ENCODE measurements at regions not wholly inside any gene's neighbourhood (a gene's known extent, or its start where the extent isn't known, plus 50 kb on each side); places are given as distances from the start of the nearest gene placed in this dataset.

DNA sequence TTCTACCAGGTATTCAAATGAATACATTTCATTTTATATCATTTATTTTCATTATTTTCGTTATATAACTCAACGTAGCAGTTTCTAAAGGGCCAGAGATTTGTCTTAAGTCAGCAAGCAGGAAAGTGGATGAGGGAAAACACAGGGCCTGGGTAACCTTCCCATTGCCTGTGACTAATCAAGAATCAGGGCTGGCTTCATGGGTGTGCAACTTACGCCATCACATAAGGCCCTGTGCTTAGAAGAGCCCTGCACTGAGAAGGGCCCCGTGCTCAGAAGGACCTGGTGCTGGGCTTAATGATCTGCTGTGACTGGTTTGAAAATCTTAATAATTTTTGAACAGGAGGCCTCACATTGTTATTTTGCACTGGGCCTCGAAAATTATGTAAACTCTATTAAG, 65.4 kb upstream of the FAM9C start:
- H3K27me3 Mint-ChIP-seq, result no peaks in the 10 kb centered on the region
- ATAC-seq (ENCODE audit: low read depth in 2 of 2) (no peak), DNase-seq (no peak)
- Histone ChIP-seq H3K4me1 (ENCODE audit: control insufficient read depth, insufficient read depth, low read length, poor library complexity, severe bottlenecking) (no peaks in the 10 kb centered on the region), H3K27ac (ENCODE audit: insufficient read depth, low read length, poor library complexity, severe bottlenecking) (no peak overlapping the region), H3K36me3 (ENCODE audit: control insufficient read depth, insufficient read depth, low read length) (no peaks in the 10 kb centered on the region), H3K4me3 (ENCODE audit: low read depth, low read length) (no peak overlapping the region), H3K9me3 (ENCODE audit: control insufficient read depth in 2 of 2, low read length in 2 of 2) (no peaks in the 10 kb centered on the region), H3K27me3 (ENCODE audit: control insufficient read depth, insufficient read depth, low read length) (no peaks in the 10 kb centered on the region)
- peaks cover 0 to 2% (median 0%) of the 10 kb centered on the region in 4 donors for H3K4me1 Mint-ChIP-seq
- no peak overlapping the region for H3K27ac Mint-ChIP-seq
- H3K9me3 Mint-ChIP-seq, result peaks cover 0 to 2% (median 0%) of the 10 kb centered on the region in 7 donors
- no peak overlapping the region for H3K4me3 Mint-ChIP-seq
- H3K36me3 Mint-ChIP-seq, result no peaks in the 10 kb centered on the region

DNA sequence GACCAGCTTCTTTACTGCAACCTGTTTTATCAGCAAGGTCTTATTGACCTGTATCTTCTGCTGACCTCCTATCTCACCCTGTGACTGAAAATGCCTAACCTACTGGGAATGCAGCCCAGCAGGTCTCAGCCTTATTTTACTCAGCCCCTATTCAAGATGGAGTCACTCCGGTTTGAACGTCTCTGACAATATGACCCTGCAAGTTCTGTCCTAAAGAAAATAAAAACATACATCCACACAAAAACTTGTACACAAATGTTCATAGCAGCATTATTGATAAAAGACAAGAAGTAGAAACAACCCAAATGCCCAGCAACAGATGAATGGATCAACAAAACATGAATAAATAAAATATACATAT, 59.5 kb upstream of the FAM9C start:
- H3K27ac ChIP-seq (ENCODE audit: insufficient read depth, low read length, poor library complexity, severe bottlenecking), result no peak overlapping the region
- no peaks in the 10 kb centered on the region for H3K27me3 ChIP-seq (ENCODE audit: control insufficient read depth, insufficient read depth, low read length)
- H3K9me3 Mint-ChIP-seq, result peaks cover 0 to 5% (median 0%) of the 10 kb centered on the region in 7 donors
- no peak overlapping the region for H3K27ac Mint-ChIP-seq
- no peaks in the 10 kb centered on the region for H3K27me3 Mint-ChIP-seq
- H3K4me3 ChIP-seq (ENCODE audit: low read depth, low read length), result no peak overlapping the region
- no peaks in the 10 kb centered on the region for H3K36me3 Mint-ChIP-seq
- DNase-seq, result no peak
- no peak for ATAC-seq (ENCODE audit: low read depth in 2 of 2)
- H3K4me1 ChIP-seq (ENCODE audit: control insufficient read depth, insufficient read depth, low read length, poor library complexity, severe bottlenecking), result peaks cover 28% of the 10 kb centered on the region
- H3K4me1 Mint-ChIP-seq, result peaks cover 15 to 43% (median 32%) of the 10 kb centered on the region in 4 donors
- H3K4me3 Mint-ChIP-seq, result no peak overlapping the region
- H3K36me3 ChIP-seq (ENCODE audit: control insufficient read depth, insufficient read depth, low read length), result no peaks in the 10 kb centered on the region
- no peaks in the 10 kb centered on the region for H3K9me3 ChIP-seq (ENCODE audit: control insufficient read depth in 2 of 2, low read length in 2 of 2)

DNA sequence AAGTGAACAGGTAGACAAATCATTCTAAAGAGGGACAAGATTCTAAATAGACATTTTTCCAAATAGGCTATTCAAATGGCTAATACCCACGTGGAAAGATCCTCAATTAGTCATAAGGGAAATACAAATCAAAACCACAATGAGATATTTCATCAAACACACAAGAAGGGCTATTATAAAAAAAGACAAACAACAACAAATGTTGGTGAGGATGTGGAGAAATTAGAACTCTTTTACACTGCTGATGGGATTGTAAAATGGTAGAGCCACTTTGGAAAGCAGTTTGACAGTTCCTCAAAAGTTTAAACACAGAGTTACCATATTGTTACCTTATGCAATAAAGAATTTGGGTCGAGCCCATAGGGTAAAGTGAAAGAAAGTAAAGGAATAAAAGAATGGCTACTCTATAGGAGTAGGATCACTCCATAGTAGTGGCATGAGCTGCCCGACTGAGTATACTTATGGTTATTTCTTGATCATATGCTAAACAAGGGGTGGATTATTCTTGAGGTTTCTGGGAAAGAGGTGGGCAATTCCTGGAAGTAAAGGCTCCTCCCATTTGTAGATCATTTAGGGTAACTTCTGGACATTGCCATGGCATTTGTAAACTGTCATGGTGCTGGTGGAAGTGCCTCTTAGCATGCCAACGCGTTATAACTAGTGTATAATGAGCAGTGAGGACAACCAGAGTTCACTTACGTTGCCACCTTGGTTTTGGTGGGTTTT, 58.9 kb upstream of the FAM9C start:
- H3K27me3 Mint-ChIP-seq, result no peaks in the 10 kb centered on the region
- H3K9me3 Mint-ChIP-seq, result peaks cover 0 to 5% (median 0%) of the 10 kb centered on the region in 7 donors
- Histone ChIP-seq H3K27ac (ENCODE audit: insufficient read depth, low read length, poor library complexity, severe bottlenecking) (no peak overlapping the region), H3K27me3 (ENCODE audit: control insufficient read depth, insufficient read depth, low read length) (no peaks in the 10 kb centered on the region), H3K36me3 (ENCODE audit: control insufficient read depth, insufficient read depth, low read length) (no peaks in the 10 kb centered on the region), H3K9me3 (ENCODE audit: control insufficient read depth in 2 of 2, low read length in 2 of 2) (no peaks in the 10 kb centered on the region), H3K4me1 (ENCODE audit: control insufficient read depth, insufficient read depth, low read length, poor library complexity, severe bottlenecking) (peaks cover 28% of the 10 kb centered on the region), H3K4me3 (ENCODE audit: low read depth, low read length) (no peak overlapping the region)
- peaks cover 15 to 43% (median 33%) of the 10 kb centered on the region in 4 donors for H3K4me1 Mint-ChIP-seq
- ATAC-seq (ENCODE audit: low read depth in 2 of 2), result no peak
- peak overlapping the region in 2 of 3 donors; percentile 5 to 48 for H3K27ac Mint-ChIP-seq
- no peaks in the 10 kb centered on the region for H3K36me3 Mint-ChIP-seq
- DNase-seq, result no peak
- H3K4me3 Mint-ChIP-seq, result no peak overlapping the region

DNA sequence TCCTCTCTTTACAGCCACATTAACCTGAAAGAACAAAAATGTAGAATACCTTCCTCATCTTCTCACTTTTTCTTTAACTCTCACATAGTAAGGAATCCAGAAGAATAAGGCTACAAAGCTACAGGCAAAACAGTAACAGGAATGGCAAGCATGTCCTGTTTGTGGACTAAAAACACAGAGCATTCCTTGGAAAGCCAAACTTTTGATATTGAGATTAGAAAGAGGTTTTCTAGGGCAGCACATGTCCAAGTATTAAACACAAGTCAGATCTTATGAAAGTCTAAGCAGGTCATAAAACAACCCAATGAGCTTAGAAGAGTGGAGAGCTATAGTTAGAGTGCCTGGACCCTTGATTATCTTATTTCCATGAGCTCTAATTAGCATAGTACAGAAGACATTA, 58.2 kb upstream of the FAM9C start:
- Mint-ChIP-seq H3K27ac (peak overlapping the region in 2 of 3 donors; percentile 5 to 71), H3K4me3 (no peak overlapping the region), H3K4me1 (peaks cover 15 to 49% (median 33%) of the 10 kb centered on the region in 4 donors), H3K36me3 (no peaks in the 10 kb centered on the region), H3K27me3 (no peaks in the 10 kb centered on the region), H3K9me3 (peaks cover 0 to 5% (median 0%) of the 10 kb centered on the region in 7 donors)
- H3K36me3 ChIP-seq (ENCODE audit: control insufficient read depth, insufficient read depth, low read length), result no peaks in the 10 kb centered on the region
- H3K4me3 ChIP-seq (ENCODE audit: low read depth, low read length), result no peak overlapping the region
- no peak for ATAC-seq (ENCODE audit: low read depth in 2 of 2)
- no peak overlapping the region for H3K27ac ChIP-seq (ENCODE audit: insufficient read depth, low read length, poor library complexity, severe bottlenecking)
- no peak for DNase-seq
- no peaks in the 10 kb centered on the region for H3K9me3 ChIP-seq (ENCODE audit: control insufficient read depth in 2 of 2, low read length in 2 of 2)
- H3K4me1 ChIP-seq (ENCODE audit: control insufficient read depth, insufficient read depth, low read length, poor library complexity, severe bottlenecking), result peaks cover 28% of the 10 kb centered on the region
- H3K27me3 ChIP-seq (ENCODE audit: control insufficient read depth, insufficient read depth, low read length), result no peaks in the 10 kb centered on the region

DNA sequence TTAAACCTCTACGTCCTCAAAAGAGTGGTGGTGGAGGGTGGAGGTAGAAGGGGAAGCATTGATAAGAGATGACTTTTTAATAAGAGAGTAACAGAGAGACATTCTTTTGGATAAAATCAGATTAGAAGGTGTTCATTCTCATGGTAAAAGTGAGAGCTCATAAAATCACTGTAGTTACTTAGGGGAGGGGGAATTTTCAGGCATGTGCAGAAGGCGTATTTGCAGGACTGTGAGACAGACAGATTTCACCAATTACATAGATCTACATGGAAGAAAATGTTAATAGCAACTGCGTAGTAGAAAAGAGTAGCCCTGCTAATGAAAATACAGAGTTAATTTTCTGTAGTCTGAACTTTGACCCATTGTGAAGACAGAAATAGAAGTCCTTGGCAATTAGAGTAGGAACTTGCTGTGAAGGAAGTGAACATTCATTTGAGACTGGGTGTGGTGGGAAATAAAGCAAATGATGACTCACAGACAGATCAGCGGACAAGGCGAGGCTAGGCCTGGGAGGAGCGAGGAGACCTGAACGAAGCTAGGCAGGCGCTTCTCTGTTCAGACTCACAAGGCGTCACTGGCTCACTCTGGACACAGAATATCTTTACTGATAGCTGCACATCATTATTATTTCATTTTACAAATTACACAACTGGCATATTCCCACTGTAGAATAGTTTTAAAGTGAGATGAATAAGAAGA, 57.2 kb upstream of the FAM9C start:
- peaks cover 33% of the 10 kb centered on the region for H3K4me1 ChIP-seq (ENCODE audit: control insufficient read depth, insufficient read depth, low read length, poor library complexity, severe bottlenecking)
- DNase-seq (peak in 2 of 3 donors; percentile 36 to 84), ATAC-seq (ENCODE audit: low read depth in 2 of 2) (peak; percentile 97 to 98)
- H3K4me1 Mint-ChIP-seq, result peaks cover 15 to 57% (median 38%) of the 10 kb centered on the region in 4 donors
- H3K9me3 ChIP-seq (ENCODE audit: control insufficient read depth in 2 of 2, low read length in 2 of 2), result no peaks in the 10 kb centered on the region
- H3K36me3 ChIP-seq (ENCODE audit: control insufficient read depth, insufficient read depth, low read length), result no peaks in the 10 kb centered on the region
- no peaks in the 10 kb centered on the region for H3K27me3 ChIP-seq (ENCODE audit: control insufficient read depth, insufficient read depth, low read length)
- H3K27me3 Mint-ChIP-seq, result no peaks in the 10 kb centered on the region
- H3K27ac Mint-ChIP-seq, result peak overlapping the region; percentile 62 to 94 (median 94)
- H3K27ac ChIP-seq (ENCODE audit: insufficient read depth, low read length, poor library complexity, severe bottlenecking), result peak overlapping the region; percentile 33
- peaks cover 0 to 5% (median 0%) of the 10 kb centered on the region in 7 donors for H3K9me3 Mint-ChIP-seq
- no peaks in the 10 kb centered on the region for H3K36me3 Mint-ChIP-seq
- H3K4me3 Mint-ChIP-seq, result peak overlapping the region; percentile 37 to 84 (median 70)
- H3K4me3 ChIP-seq (ENCODE audit: low read depth, low read length), result peak overlapping the region; percentile 26

DNA sequence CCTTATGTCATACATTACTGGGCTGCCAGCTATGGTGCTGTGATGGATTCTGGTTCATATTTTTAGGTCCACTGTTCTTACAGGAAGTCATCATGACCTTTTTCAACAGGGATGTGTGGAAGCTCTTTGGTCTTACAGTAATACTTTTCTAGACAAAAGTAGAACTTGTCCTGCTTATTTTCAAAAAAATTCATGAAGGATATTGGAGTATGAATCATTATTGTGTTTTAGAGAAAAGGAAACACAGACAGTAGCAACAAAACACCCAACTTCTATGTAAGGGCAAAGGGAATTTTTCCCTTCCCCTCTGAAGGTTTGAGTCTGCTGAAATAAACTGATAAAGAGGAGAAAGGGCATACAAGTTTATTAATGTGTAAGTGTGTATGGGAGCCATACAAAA, 54.7 kb upstream of the FAM9C start:
- no peaks in the 10 kb centered on the region for H3K9me3 ChIP-seq (ENCODE audit: control insufficient read depth in 2 of 2, low read length in 2 of 2)
- H3K27ac ChIP-seq (ENCODE audit: insufficient read depth, low read length, poor library complexity, severe bottlenecking), result no peak overlapping the region
- DNase-seq, result no peak
- Mint-ChIP-seq H3K27me3 (no peaks in the 10 kb centered on the region), H3K9me3 (peaks cover 0 to 2% (median 0%) of the 10 kb centered on the region in 7 donors), H3K4me1 (peaks cover 21 to 77% (median 53%) of the 10 kb centered on the region in 4 donors), H3K4me3 (no peak overlapping the region), H3K36me3 (no peaks in the 10 kb centered on the region), H3K27ac (peak overlapping the region; percentile 1 to 57 (median 24))
- ATAC-seq (ENCODE audit: low read depth in 2 of 2), result no peak
- H3K4me3 ChIP-seq (ENCODE audit: low read depth, low read length), result no peak overlapping the region
- no peaks in the 10 kb centered on the region for H3K36me3 ChIP-seq (ENCODE audit: control insufficient read depth, insufficient read depth, low read length)
- peaks cover 55% of the 10 kb centered on the region for H3K4me1 ChIP-seq (ENCODE audit: control insufficient read depth, insufficient read depth, low read length, poor library complexity, severe bottlenecking)
- no peaks in the 10 kb centered on the region for H3K27me3 ChIP-seq (ENCODE audit: control insufficient read depth, insufficient read depth, low read length)

DNA sequence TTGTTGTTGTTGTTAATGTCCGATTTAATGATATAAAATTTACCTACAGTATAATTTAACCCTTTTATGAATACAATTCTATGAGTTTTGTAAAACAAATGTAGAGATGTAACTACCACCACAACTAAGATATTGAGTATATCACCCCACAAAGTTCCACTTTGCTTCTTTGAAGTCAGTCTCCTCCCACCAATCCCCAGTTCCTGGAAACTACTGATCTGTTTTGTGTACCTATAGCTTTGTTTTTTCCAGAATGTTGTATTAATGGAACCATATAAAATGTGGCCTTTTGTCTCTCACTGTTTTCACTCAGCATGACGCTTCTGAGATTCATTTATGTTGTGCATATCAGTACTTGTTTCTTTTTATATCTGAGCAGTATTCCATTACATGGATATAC, 52.3 kb upstream of the FAM9C start:
- Mint-ChIP-seq H3K4me1 (peaks cover 31 to 84% (median 57%) of the 10 kb centered on the region in 4 donors), H3K27ac (peak overlapping the region; percentile 56 to 95 (median 93)), H3K27me3 (no peaks in the 10 kb centered on the region), H3K4me3 (peak overlapping the region in 2 of 4 donors; percentile 41 to 62), H3K36me3 (no peaks in the 10 kb centered on the region), H3K9me3 (peaks cover 0 to 2% (median 0%) of the 10 kb centered on the region in 7 donors)
- Histone ChIP-seq H3K36me3 (ENCODE audit: control insufficient read depth, insufficient read depth, low read length) (no peaks in the 10 kb centered on the region), H3K4me1 (ENCODE audit: control insufficient read depth, insufficient read depth, low read length, poor library complexity, severe bottlenecking) (peaks cover 69% of the 10 kb centered on the region), H3K27me3 (ENCODE audit: control insufficient read depth, insufficient read depth, low read length) (no peaks in the 10 kb centered on the region), H3K27ac (ENCODE audit: insufficient read depth, low read length, poor library complexity, severe bottlenecking) (peak overlapping the region; percentile 96), H3K9me3 (ENCODE audit: control insufficient read depth in 2 of 2, low read length in 2 of 2) (no peaks in the 10 kb centered on the region), H3K4me3 (ENCODE audit: low read depth, low read length) (peak overlapping the region; percentile 55)
- no peak for ATAC-seq (ENCODE audit: low read depth in 2 of 2)
- DNase-seq, result peak in 1 of 3 donors; percentile 66

All from CD4-positive, CD25-positive, alpha-beta regulatory T cell (primary cell).